Suprapubic skin (tissue), 4 donors: ENCODE measurements at regions not wholly inside any gene's neighbourhood (a gene's known extent, or its start where the extent isn't known, plus 50 kb on each side); places are given as distances from the start of the nearest gene placed in this dataset.

Experiments
- DNase-seq, 2 donors: peaks; one replicate each; pipeline ENCODE4 v3.0.0-alpha.2; 2019; ENCODE audit warnings: low spot score in 2 of 2
- H3K27ac ChIP-seq: fragments of 200-600 bp; sonication (generic); one replicate; pipeline ENCODE4 v1.5.1; 2019
- H3K27me3 ChIP-seq: fragments of 200-600 bp; sonication (generic); one replicate; pipeline ENCODE4 v1.5.1; 2019
- H3K36me3 ChIP-seq: fragments of 200-600 bp; sonication (generic); one replicate; pipeline ENCODE4 v1.5.1; 2019
- H3K4me1 ChIP-seq: fragments of 200-600 bp; sonication (generic); one replicate; pipeline ENCODE4 v1.5.1; 2019
- H3K4me3 ChIP-seq: fragments of 200-600 bp; sonication (generic); one replicate; pipeline ENCODE4 v1.5.1; 2019; ENCODE audit warnings: mild to moderate bottlenecking
- H3K9me3 ChIP-seq: fragments of 200-600 bp; sonication (generic); one replicate; pipeline ENCODE4 v1.5.1; 2019
- EP300 ChIP-seq: sonication (generic); formaldehyde crosslinking; IDR thresholded peaks from one replicate; pipeline ENCODE4 v1.6.1; 2017; ENCODE audit warnings: antibody characterized with exemption
- POLR2A ChIP-seq, 2 donors: fragments of 450-650 bp; IDR thresholded peaks; one replicate each; pipeline ENCODE4 v1.6.1; 2017; ENCODE audit warnings: antibody characterized with exemption in 2 of 2, mild to moderate bottlenecking in 2 of 2, moderate library complexity in 2 of 2
- POLR2AphosphoS5 ChIP-seq, 3 donors: sonication (generic); formaldehyde crosslinking; IDR thresholded peaks; one replicate each; pipeline ENCODE4 v1.6.1; 2017; ENCODE audit warnings: antibody characterized with exemption in 3 of 3
- WGBS: methylation state at CpG from one replicate; pipeline ENCODE4 v1.1.5; 2018; 5-methylcytosine and 5-hydroxymethylcytosine counted together
- TF ChIP-seq, protein P1 (sequence below), 2 donors: fragments of 200-600 bp in 1 of 2; fragments of 450-650 bp in 1 of 2; sonication (generic) in 1 of 2; IDR thresholded peaks; one replicate each; pipeline ENCODE4 v1.5.1; 2016 to 2019; ENCODE audit warnings: antibody characterized with exemption in 2 of 2, mild to moderate bottlenecking in 1 of 2, moderate library complexity in 1 of 2

GRCh38 chr20:55242853-55243252 lies 762.5 kb downstream of the CBLN4 start:
- Histone ChIP-seq H3K9me3 (no peaks in the 10 kb centered on the region), H3K36me3 (no peaks in the 10 kb centered on the region), H3K27ac (no peak overlapping the region), H3K4me3 (no peak overlapping the region), H3K4me1 (no peaks in the 10 kb centered on the region), H3K27me3 (no peaks in the 10 kb centered on the region)
- TF ChIP-seq EP300 = no peak
- no peak for TF ChIP-seq POLR2A (IDR thresholded peaks at IDR 0.05)
- TF ChIP-seq, protein P1, sequence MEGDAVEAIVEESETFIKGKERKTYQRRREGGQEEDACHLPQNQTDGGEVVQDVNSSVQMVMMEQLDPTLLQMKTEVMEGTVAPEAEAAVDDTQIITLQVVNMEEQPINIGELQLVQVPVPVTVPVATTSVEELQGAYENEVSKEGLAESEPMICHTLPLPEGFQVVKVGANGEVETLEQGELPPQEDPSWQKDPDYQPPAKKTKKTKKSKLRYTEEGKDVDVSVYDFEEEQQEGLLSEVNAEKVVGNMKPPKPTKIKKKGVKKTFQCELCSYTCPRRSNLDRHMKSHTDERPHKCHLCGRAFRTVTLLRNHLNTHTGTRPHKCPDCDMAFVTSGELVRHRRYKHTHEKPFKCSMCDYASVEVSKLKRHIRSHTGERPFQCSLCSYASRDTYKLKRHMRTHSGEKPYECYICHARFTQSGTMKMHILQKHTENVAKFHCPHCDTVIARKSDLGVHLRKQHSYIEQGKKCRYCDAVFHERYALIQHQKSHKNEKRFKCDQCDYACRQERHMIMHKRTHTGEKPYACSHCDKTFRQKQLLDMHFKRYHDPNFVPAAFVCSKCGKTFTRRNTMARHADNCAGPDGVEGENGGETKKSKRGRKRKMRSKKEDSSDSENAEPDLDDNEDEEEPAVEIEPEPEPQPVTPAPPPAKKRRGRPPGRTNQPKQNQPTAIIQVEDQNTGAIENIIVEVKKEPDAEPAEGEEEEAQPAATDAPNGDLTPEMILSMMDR (IDR thresholded peaks at IDR 0.05) = no peak
- TF ChIP-seq POLR2AphosphoS5 (IDR thresholded peaks at IDR 0.05) = no peak
- no peak for DNase-seq

DNA sequence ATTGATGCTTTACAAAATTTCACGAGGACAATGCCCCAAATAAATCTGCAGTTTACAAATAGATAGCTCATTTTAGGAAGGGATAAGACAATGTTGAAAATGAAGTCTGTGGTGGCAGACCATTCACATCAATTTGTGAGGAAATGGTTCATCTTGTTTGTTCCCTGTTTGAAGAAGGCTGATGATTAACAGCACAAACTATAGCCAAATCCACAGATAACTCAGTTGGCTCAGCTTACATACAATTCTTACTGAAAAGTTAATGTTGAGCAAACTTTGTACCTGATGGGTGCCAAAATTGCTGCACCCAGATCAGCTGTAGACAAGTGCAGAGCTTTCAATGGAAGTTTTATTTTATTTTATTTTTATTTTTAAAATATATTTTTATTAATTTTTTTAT lies 763.9 kb downstream of the DOK5 start:
- TF ChIP-seq POLR2A (IDR thresholded peaks at IDR 0.05) (no peak), EP300 (no peak), POLR2AphosphoS5 (IDR thresholded peaks at IDR 0.05) (no peak)
- TF ChIP-seq, protein P1 (IDR thresholded peaks at IDR 0.05) = no peak
- DNase-seq = no peak
- Histone ChIP-seq H3K27ac (no peak overlapping the region), H3K27me3 (no peaks in the 10 kb centered on the region), H3K4me3 (no peak overlapping the region), H3K4me1 (no peaks in the 10 kb centered on the region), H3K36me3 (no peaks in the 10 kb centered on the region), H3K9me3 (no peaks in the 10 kb centered on the region)
- WGBS = 80% methylated on average over 1 of the region's 1 CpG

DNA sequence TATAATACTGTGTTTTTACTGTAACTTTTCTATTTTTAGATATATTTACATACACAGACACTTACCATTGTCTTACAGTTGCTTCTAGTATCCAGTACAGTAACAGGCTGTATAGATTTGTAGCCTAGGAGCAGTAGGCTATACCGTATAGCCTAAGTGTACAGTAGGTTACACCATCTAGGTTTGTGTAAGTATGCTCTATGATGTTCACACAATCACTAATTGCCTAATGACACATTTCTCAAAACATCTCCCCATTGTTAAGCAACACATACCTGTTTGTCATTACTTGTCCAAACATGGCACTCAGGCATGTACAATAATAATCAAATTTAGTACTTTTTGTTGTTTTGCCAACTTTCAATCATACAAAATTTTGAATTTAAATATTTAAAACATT lies 757.3 kb downstream of the DOK5 start:
- Histone ChIP-seq H3K4me1 (no peaks in the 10 kb centered on the region), H3K27ac (no peak overlapping the region), H3K9me3 (no peaks in the 10 kb centered on the region), H3K36me3 (no peaks in the 10 kb centered on the region), H3K4me3 (no peak overlapping the region), H3K27me3 (no peaks in the 10 kb centered on the region)
- WGBS = 85% methylated on average over 1 of the region's 1 CpG
- TF ChIP-seq EP300 = no peak
- no peak for TF ChIP-seq POLR2A (IDR thresholded peaks at IDR 0.05)
- TF ChIP-seq, protein P1 (IDR thresholded peaks at IDR 0.05) = no peak
- TF ChIP-seq POLR2AphosphoS5 (IDR thresholded peaks at IDR 0.05) = no peak
- DNase-seq = no peak

DNA sequence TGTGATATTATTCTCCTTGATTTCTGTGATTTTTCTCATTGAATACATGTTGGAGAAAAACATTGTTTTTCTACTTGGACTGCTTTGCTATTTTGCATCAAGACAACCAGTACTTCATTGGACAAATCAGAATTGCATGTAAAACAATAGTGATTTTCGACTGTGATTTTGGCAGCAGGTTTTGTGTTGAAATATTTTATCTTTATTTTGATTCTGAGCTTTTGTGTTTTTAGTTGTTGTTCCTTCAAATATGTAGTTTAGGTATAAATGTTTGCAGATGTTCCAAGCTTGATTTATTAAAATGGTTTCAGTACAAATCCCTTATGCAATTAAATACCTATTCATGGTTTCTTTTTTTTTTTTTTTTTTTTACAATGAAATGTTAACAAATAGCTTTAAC lies 754.1 kb downstream of the DOK5 start:
- Histone ChIP-seq H3K4me3 (no peak overlapping the region), H3K27me3 (no peaks in the 10 kb centered on the region), H3K27ac (no peak overlapping the region), H3K9me3 (no peaks in the 10 kb centered on the region), H3K36me3 (no peaks in the 10 kb centered on the region), H3K4me1 (no peaks in the 10 kb centered on the region)
- WGBS = 62% methylated on average over 1 of the region's 1 CpG
- DNase-seq = no peak
- TF ChIP-seq EP300 = no peak
- no peak for TF ChIP-seq POLR2AphosphoS5 (IDR thresholded peaks at IDR 0.05)
- TF ChIP-seq POLR2A (IDR thresholded peaks at IDR 0.05) = no peak
- TF ChIP-seq, protein P1 (IDR thresholded peaks at IDR 0.05) = no peak

DNA sequence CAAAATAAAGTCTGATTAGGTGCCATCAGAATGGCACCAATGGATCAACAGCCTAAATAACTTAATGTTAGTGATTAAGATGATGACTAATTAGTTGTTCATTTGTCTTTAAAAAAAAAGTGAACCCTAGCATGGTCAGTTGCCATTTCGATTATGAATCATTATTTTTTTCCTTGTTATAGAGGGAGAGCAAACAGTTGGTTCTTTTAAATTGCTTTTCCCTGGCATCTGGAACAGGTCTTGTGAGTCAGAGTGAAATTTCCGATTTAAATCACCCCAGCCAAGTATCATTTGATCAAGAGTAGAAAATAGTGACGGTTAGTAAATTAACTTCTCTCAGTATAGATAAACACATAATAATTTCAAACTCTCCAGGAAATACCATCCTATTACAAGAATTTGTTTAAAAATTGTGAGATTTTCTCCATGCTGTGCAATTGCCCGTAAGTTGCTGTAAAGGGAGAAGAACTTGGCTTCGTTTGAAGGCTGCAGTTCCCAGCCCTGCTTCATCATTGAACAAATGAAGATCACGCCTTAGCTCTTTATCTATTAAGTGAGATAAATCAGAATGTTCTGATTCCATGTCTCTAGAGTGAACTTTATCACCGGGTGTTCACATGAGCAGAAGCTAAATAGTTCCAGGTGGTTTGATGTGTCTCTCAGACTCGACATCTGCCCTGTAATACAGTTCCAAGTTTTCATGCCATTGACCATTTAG lies 741.3 kb downstream of the DOK5 start:
- H3K27me3 ChIP-seq = no peaks in the 10 kb centered on the region
- no peaks in the 10 kb centered on the region for H3K4me1 ChIP-seq
- no peak for TF ChIP-seq POLR2A (IDR thresholded peaks at IDR 0.05)
- no peak for DNase-seq
- H3K36me3 ChIP-seq = no peaks in the 10 kb centered on the region
- WGBS = 57% methylated on average over 8 of the region's 8 CpGs
- no peak overlapping the region for H3K27ac ChIP-seq
- H3K9me3 ChIP-seq = no peaks in the 10 kb centered on the region
- H3K4me3 ChIP-seq = no peak overlapping the region

DNA sequence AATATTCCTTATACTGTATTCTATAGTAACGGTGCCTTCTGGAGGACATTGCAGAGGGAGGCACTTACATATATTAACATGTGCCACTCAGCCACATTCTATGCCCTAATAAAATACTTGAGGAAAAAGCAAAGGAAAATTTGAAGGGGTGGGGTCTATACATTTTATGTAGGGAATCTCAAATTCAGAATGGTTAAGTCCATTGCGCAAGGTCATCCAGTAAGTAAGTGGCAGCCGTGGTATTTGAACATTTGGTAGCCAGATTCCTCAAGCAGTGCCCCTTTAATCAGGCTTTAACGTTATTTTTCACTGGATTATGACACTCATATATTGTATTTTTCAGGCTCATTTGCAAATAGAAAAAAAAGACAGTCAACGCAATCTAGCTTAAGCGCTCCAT lies 738.3 kb downstream of the DOK5 start:
- Histone ChIP-seq H3K4me3 (no peak overlapping the region), H3K4me1 (no peaks in the 10 kb centered on the region), H3K36me3 (no peaks in the 10 kb centered on the region), H3K27me3 (no peaks in the 10 kb centered on the region), H3K9me3 (no peaks in the 10 kb centered on the region), H3K27ac (no peak overlapping the region)
- TF ChIP-seq EP300 (no peak), POLR2A (IDR thresholded peaks at IDR 0.05) (no peak), POLR2AphosphoS5 (IDR thresholded peaks at IDR 0.05) (no peak)
- TF ChIP-seq, protein P1 (IDR thresholded peaks at IDR 0.05) = no peak
- 73% methylated on average over 6 of the region's 6 CpGs for WGBS
- no peak for DNase-seq
